Mesenchymal stem cell (in vitro differentiated cells and primary cell): ENCODE measurements at regions not wholly inside any gene's neighbourhood (a gene's known extent, or its start where the extent isn't known, plus 50 kb on each side); places are given as distances from the start of the nearest gene placed in this dataset.

Experiments used
- DNase-seq: peaks from one replicate; pipeline ENCODE4 v3.0.0-alpha.2; 2013
- H2AFZ ChIP-seq: one replicate; pipeline ENCODE4 v1.6.1; 2013; ENCODE audit warnings: low read depth, mild to moderate bottlenecking, control low read depth, inconsistent platforms, low read length, moderate library complexity
- H2AK5ac ChIP-seq: 2 replicates; pipeline ENCODE4 v1.6.1; 2013; ENCODE audit warnings: low read length, moderate library complexity, mild to moderate bottlenecking, inconsistent platforms; ENCODE audit not compliant: severe bottlenecking
- H2BK120ac ChIP-seq: one replicate; pipeline ENCODE4 v1.6.1; 2013; ENCODE audit warnings: low read depth, mild to moderate bottlenecking, inconsistent platforms, low read length, moderate library complexity
- H2BK12ac ChIP-seq, 2 experiments: one replicate each; pipeline ENCODE4 v1.6.1; 2013; ENCODE audit warnings: inconsistent platforms in 2 of 2, low read length in 2 of 2, mild to moderate bottlenecking in 2 of 2, moderate library complexity in 2 of 2, control low read depth in 1 of 2
- H2BK15ac ChIP-seq: one replicate; pipeline ENCODE4 v1.6.1; 2013; ENCODE audit warnings: mild to moderate bottlenecking, low read depth, inconsistent platforms; ENCODE audit not compliant: poor library complexity, severe bottlenecking
- H2BK5ac ChIP-seq: 2 replicates; pipeline ENCODE4 v1.6.1; 2013; ENCODE audit warnings: low read depth, mild to moderate bottlenecking, low read length, control low read depth, inconsistent platforms; ENCODE audit not compliant: poor library complexity, severe bottlenecking
- H3K14ac ChIP-seq, 2 experiments: one replicate each; pipeline ENCODE4 v1.6.1; 2013; ENCODE audit warnings: inconsistent platforms in 2 of 2, low read length in 2 of 2, control low read depth in 1 of 2, mild to moderate bottlenecking in 1 of 2, moderate library complexity in 1 of 2
- H3K18ac ChIP-seq, 2 experiments: one replicate each; pipeline ENCODE4 v1.6.1; 2013; ENCODE audit warnings: inconsistent platforms in 2 of 2, low read length in 2 of 2, control low read depth in 1 of 2, low read depth in 1 of 2, mild to moderate bottlenecking in 1 of 2
- H3K23ac ChIP-seq, 2 experiments: one replicate each; pipeline ENCODE4 v1.6.1; 2013; ENCODE audit warnings: inconsistent platforms in 2 of 2, low read length in 2 of 2, mild to moderate bottlenecking in 2 of 2, moderate library complexity in 2 of 2, control low read depth in 1 of 2
- H3K27ac ChIP-seq: 2 replicates; pipeline ENCODE4 v1.5.1; 2013; ENCODE audit warnings: mild to moderate bottlenecking, moderate library complexity, low read length, control low read depth, inconsistent platforms; ENCODE audit not compliant: poor library complexity, severe bottlenecking
- H3K27me3 ChIP-seq, 2 experiments: 2 replicates each; pipeline versions ENCODE4 v1.6.1 to v1.7.0; 2013; ENCODE audit warnings: low read length in 2 of 2, mild to moderate bottlenecking in 2 of 2, moderate library complexity in 2 of 2, control low read depth in 1 of 2, inconsistent platforms in 1 of 2; ENCODE audit not compliant: control insufficient read depth in 1 of 2, insufficient read depth in 1 of 2
- H3K36me3 ChIP-seq, 2 experiments: 2 replicates each; pipeline versions ENCODE4 v1.6.1 to v1.7.0; 2013; ENCODE audit warnings: low read length in 2 of 2, control low read depth in 1 of 2, inconsistent platforms in 1 of 2, low read depth in 1 of 2, mild to moderate bottlenecking in 1 of 2; ENCODE audit not compliant: insufficient read depth in 2 of 2, control insufficient read depth in 1 of 2
- H3K4ac ChIP-seq, 2 experiments: one replicate each; pipeline ENCODE4 v1.6.1; 2013; ENCODE audit warnings: inconsistent platforms in 2 of 2, low read length in 2 of 2, mild to moderate bottlenecking in 2 of 2, moderate library complexity in 2 of 2, control low read depth in 1 of 2, low read depth in 1 of 2
- H3K4me1 ChIP-seq: 2 replicates; pipeline ENCODE4 v1.6.1; 2013; ENCODE audit warnings: low read depth, low read length, control low read depth; ENCODE audit not compliant: control insufficient read depth, insufficient read depth
- H3K4me2 ChIP-seq: 2 replicates; pipeline ENCODE4 v1.6.1; 2013; ENCODE audit warnings: low read length, mild to moderate bottlenecking, inconsistent platforms; ENCODE audit not compliant: poor library complexity, severe bottlenecking
- H3K4me3 ChIP-seq, 2 experiments: 2 replicates each; pipeline versions ENCODE4 v1.5.1 to v1.7.0; 2013; ENCODE audit warnings: low read length in 2 of 2, mild to moderate bottlenecking in 2 of 2, control low read depth in 1 of 2, low read depth in 1 of 2; ENCODE audit not compliant: insufficient read depth in 1 of 2
- H3K79me1 ChIP-seq: replicated peaks from 2 replicates; pipeline ENCODE4 v1.6.1; 2013; ENCODE audit warnings: mild to moderate bottlenecking, control low read depth, low read length, inconsistent platforms; ENCODE audit not compliant: poor library complexity, severe bottlenecking
- H3K9ac ChIP-seq: 2 replicates; pipeline ENCODE4 v1.7.0; 2013; ENCODE audit warnings: mild to moderate bottlenecking, low read length, moderate library complexity
- H3K9me3 ChIP-seq: 2 replicates; pipeline ENCODE4 v1.7.0; 2013; ENCODE audit warnings: mild to moderate bottlenecking, low read length; ENCODE audit not compliant: control insufficient read depth
- H4K8ac ChIP-seq: one replicate; pipeline ENCODE4 v1.6.1; 2013; ENCODE audit warnings: inconsistent platforms, mild to moderate bottlenecking, low read length, moderate library complexity
- H4K91ac ChIP-seq: one replicate; pipeline ENCODE4 v1.6.1; 2013; ENCODE audit warnings: mild to moderate bottlenecking, low read length, inconsistent platforms
- WGBS: methylation state at CpG from one replicate; pipeline ENCODE4 v1.1.7; 2013; ENCODE audit warnings: mixed read lengths; 5-methylcytosine and 5-hydroxymethylcytosine counted together

DNA sequence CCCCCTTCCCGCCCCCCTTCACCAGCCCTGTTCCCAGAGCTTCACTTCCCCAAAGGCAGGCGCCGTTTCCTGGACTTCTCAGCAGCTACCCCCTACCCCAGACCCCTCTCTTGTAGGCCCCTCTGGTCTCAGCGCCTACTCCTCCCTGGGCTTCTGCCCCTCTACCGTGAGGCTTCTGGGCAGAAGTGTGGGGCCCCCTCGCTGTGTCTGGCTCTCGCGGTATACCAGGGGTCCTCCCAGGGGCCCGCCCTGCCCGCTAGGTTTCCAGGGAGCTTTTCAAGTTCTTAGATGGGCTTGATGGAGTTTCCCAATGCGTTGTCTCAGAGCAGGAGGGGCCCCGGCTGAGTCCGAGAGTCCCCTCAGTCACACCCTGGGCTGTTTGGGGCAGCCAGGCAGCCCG, 247.1 kb downstream of the SEC14L1 start:
- H3K36me3 ChIP-seq = peaks cover 20 to 50% of the 10 kb centered on the region in 2 experiments
- no peak overlapping the region for H3K27ac ChIP-seq
- H2BK5ac ChIP-seq = no peak overlapping the region
- peak overlapping the region; percentile 38 to 57 for H2BK12ac ChIP-seq
- H3K9ac ChIP-seq = peak overlapping the region; percentile 48
- H3K27me3 ChIP-seq = no peaks in the 10 kb centered on the region
- H3K4me2 ChIP-seq = no peak overlapping the region
- no peak overlapping the region for H3K23ac ChIP-seq
- H2BK120ac ChIP-seq = peak overlapping the region; percentile 91
- H2AK5ac ChIP-seq = no peak overlapping the region
- WGBS = 54% methylated on average over 13 of the region's 14 CpGs
- no peaks in the 10 kb centered on the region for H3K9me3 ChIP-seq
- H4K8ac ChIP-seq = peak overlapping the region; percentile 52
- no peak overlapping the region for H3K4me3 ChIP-seq
- peak overlapping the region; percentile 29 to 44 for H3K4ac ChIP-seq
- peak overlapping the region in 1 of 2 experiments; percentile 45 for H3K14ac ChIP-seq
- no peak overlapping the region for H2BK15ac ChIP-seq
- H3K4me1 ChIP-seq = peaks cover 70% of the 10 kb centered on the region
- H4K91ac ChIP-seq = peak overlapping the region; percentile 85
- H3K18ac ChIP-seq = peak overlapping the region; percentile 73 to 85
- no peak overlapping the region for H2AFZ ChIP-seq
- H3K79me1 ChIP-seq = peaks cover 2% of the 10 kb centered on the region
- DNase-seq = no peak

DNA sequence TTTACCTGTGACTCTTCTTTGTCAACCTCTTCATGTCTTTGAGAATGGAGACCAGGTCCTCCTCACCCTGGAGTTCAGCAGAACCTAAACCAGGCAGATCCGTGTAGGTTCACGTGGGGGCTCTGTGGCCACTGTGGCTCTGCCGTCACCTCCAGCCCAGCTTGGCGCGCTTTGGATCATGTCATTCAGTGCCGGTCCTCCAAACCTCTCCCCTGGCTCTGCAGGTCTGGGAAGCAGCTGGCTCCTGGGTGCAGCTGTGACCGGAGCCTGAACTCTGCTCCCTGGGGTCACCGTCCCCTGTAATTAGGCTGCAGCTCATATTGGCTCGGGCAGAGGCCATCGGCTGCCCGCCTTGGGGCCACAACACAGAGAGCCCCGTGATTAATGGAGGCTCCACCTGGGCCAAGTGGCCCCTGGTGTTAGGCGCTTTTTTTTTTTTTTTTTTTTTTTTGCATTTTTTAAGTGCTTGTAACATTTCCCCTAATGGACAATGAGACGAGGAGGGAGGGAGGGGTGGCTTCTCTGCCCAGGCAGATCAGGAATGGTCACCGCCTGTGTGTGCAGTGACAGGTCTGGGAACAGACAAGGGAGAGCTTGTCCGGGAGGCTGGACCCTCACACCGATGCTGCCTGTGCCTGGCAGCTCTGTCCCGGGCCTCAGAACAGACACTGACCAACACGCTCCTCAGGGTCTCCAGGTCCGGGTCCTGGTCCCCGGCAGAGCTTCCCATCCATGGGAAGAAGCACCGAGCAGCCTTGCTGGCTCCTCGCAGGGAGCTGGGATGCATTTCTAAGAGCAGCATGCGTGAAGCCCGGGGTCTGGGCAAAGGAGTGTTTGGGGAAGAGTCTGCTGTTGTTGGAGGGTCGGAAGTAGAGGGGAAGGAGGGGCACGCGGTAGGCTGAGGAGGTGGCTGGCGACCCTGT, 247.9 kb downstream of the SEC14L1 start:
- H3K4me1 ChIP-seq = peaks cover 68% of the 10 kb centered on the region
- no peaks in the 10 kb centered on the region for H3K9me3 ChIP-seq
- H2BK12ac ChIP-seq = peak overlapping the region; percentile 91 to 96
- H3K23ac ChIP-seq = peak overlapping the region in 1 of 2 experiments; percentile 95
- peak overlapping the region; percentile 48 for H3K9ac ChIP-seq
- H3K79me1 ChIP-seq = peaks cover under 1% of the 10 kb centered on the region
- DNase-seq = peak; percentile 62
- peaks cover 18 to 45% of the 10 kb centered on the region in 2 experiments for H3K36me3 ChIP-seq
- peak overlapping the region; percentile 91 for H2BK120ac ChIP-seq
- H3K14ac ChIP-seq = peak overlapping the region in 1 of 2 experiments; percentile 48
- H3K4me2 ChIP-seq = peak overlapping the region; percentile 3
- no peak overlapping the region for H3K4me3 ChIP-seq
- H2BK5ac ChIP-seq = no peak overlapping the region
- no peak overlapping the region for H2AK5ac ChIP-seq
- H2BK15ac ChIP-seq = peak overlapping the region; percentile 85
- H3K27me3 ChIP-seq = no peaks in the 10 kb centered on the region
- WGBS = 22% methylated on average over 28 of the region's 29 CpGs
- peak overlapping the region; percentile 90 to 93 for H3K4ac ChIP-seq
- no peak overlapping the region for H2AFZ ChIP-seq
- peak overlapping the region; percentile 85 to 98 for H3K18ac ChIP-seq
- H3K27ac ChIP-seq = no peak overlapping the region
- peak overlapping the region; percentile 87 for H4K8ac ChIP-seq
- peak overlapping the region; percentile 85 for H4K91ac ChIP-seq

DNA sequence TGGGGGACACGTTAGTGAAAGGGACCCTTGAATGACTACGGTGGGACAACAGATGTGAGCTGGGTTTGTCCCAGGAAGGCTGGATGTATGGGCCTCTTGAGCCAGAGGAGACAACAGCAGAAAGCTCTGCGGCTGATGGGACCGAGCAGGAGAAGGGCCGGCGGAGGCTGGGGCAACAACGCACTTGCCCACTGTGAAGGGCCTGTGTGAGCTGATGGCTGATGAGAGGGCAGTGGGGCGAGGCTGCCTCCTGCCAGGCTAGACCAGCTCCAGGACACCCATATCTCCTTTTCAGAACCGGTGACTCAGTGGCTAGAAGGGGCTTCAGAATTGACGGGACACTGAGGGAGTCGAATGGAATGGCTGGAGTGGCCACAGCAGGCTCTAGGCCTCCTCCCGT, 250.1 kb downstream of the SEC14L1 start:
- peak overlapping the region; percentile 95 for H4K91ac ChIP-seq
- peak overlapping the region; percentile 87 for H4K8ac ChIP-seq
- H3K9ac ChIP-seq = peak overlapping the region; percentile 83
- peak overlapping the region; percentile 90 for H2BK120ac ChIP-seq
- peak overlapping the region; percentile 79 to 91 for H3K18ac ChIP-seq
- no peak overlapping the region for H2AFZ ChIP-seq
- H2BK5ac ChIP-seq = no peak overlapping the region
- no peaks in the 10 kb centered on the region for H3K27me3 ChIP-seq
- peak overlapping the region in 1 of 2 experiments; percentile 22 for H3K4me3 ChIP-seq
- peak overlapping the region; percentile 1 for H3K27ac ChIP-seq
- H3K79me1 ChIP-seq = no peaks in the 10 kb centered on the region
- peak overlapping the region; percentile 8 to 19 for H3K4ac ChIP-seq
- peak overlapping the region in 1 of 2 experiments; percentile 75 for H3K23ac ChIP-seq
- peaks cover 18 to 41% of the 10 kb centered on the region in 2 experiments for H3K36me3 ChIP-seq
- DNase-seq = no peak
- H3K4me2 ChIP-seq = no peak overlapping the region
- peak overlapping the region in 1 of 2 experiments; percentile 46 for H3K14ac ChIP-seq
- H2BK12ac ChIP-seq = peak overlapping the region; percentile 42 to 91
- H2BK15ac ChIP-seq = peak overlapping the region; percentile 63
- H3K4me1 ChIP-seq = peaks cover 71% of the 10 kb centered on the region
- no peaks in the 10 kb centered on the region for H3K9me3 ChIP-seq
- WGBS = 74% methylated on average over 12 of the region's 12 CpGs
- peak overlapping the region; percentile 15 for H2AK5ac ChIP-seq
